ENCODE measurements at regions not wholly inside any gene's neighbourhood (a gene's known extent, or its start where the extent isn't known, plus 50 kb on each side); places are given as distances from the start of the nearest gene placed in this dataset.

GRCh38 chr14:65879248-65880009 lies 466.9 kb downstream of the FUT8 start:
- no peak for FAIRE-seq

- no peak for FAIRE-seq
These were observed 468.0 kb downstream of the FUT8 start for GRCh38 chr14:65880507-65880906.

- FAIRE-seq = no peak
These were observed 469.1 kb downstream of the FUT8 start for GRCh38 chr14:65881642-65882041.

GRCh38 chr14:65888677-65889076 lies 476.1 kb downstream of the FUT8 start:
- FAIRE-seq = no peak

- FAIRE-seq = no peak
These were observed 479.8 kb downstream of the FUT8 start for GRCh38 chr14:65892315-65892714.

GRCh38 chr14:65900164-65900563 lies 487.6 kb downstream of the FUT8 start:
- FAIRE-seq = no peak

- FAIRE-seq = no peak
These were observed 489.1 kb downstream of the FUT8 start for GRCh38 chr14:65901595-65901994.

GRCh38 chr14:65904988-65905387 lies 492.5 kb downstream of the FUT8 start:
- no peak for FAIRE-seq

- no peak for FAIRE-seq
These were observed 493.8 kb downstream of the FUT8 start for GRCh38 chr14:65906344-65906743.

GRCh38 chr14:65906948-65907347 lies 494.4 kb downstream of the FUT8 start:
- no peak for FAIRE-seq

GRCh38 chr14:65910108-65910786 lies 497.7 kb downstream of the FUT8 start:
- FAIRE-seq = no peak

GRCh38 chr14:65915125-65915524 lies 502.6 kb downstream of the FUT8 start:
- no peak for FAIRE-seq

- FAIRE-seq = no peak
These were observed 503.5 kb downstream of the FUT8 start for GRCh38 chr14:65916055-65916454.

- FAIRE-seq = no peak
These were observed 508.5 kb downstream of the FUT8 start for GRCh38 chr14:65920996-65921395.

GRCh38 chr14:65922142-65922541 lies 509.6 kb downstream of the FUT8 start:
- FAIRE-seq = no peak

- FAIRE-seq = no peak
These were observed 514.0 kb downstream of the FUT8 start for GRCh38 chr14:65926504-65926903.

- no peak for FAIRE-seq
These were observed 514.6 kb downstream of the FUT8 start for GRCh38 chr14:65926935-65927700.

- FAIRE-seq = no peak
These were observed 515.4 kb downstream of the FUT8 start for GRCh38 chr14:65927931-65928356.

- no peak for FAIRE-seq
These were observed 516.5 kb downstream of the FUT8 start for GRCh38 chr14:65928995-65929394.

GRCh38 chr14:65933400-65934069 lies 521.0 kb downstream of the FUT8 start:
- no peak for FAIRE-seq

- FAIRE-seq = no peak
These were observed 521.5 kb downstream of the FUT8 start for GRCh38 chr14:65934070-65934435.

GRCh38 chr14:65936342-65936975 lies 523.9 kb downstream of the FUT8 start:
- FAIRE-seq = no peak

Measured in islet of Langerhans (tissue), 1 donor.